OCI-LY1 (cell line): ENCODE measurements at regions not wholly inside any gene's neighbourhood (a gene's known extent, or its start where the extent isn't known, plus 50 kb on each side); places are given as distances from the start of the nearest gene placed in this dataset.

ENCODE experiments used
- H2AFZ ChIP-seq: fragments of 200-600 bp; sonication (generic), shearing (Covaris generic); 2 replicates; pipeline ENCODE4 v1.6.0; 2014; ENCODE audit warnings: antibody characterized with exemption, mild to moderate bottlenecking, low read length
- H3F3A ChIP-seq: fragments of 200-600 bp; sonication (generic), shearing (Covaris generic); 2 replicates; pipeline ENCODE4 v1.6.0; 2014; ENCODE audit warnings: mild to moderate bottlenecking, antibody characterized with exemption, low read length, moderate library complexity; ENCODE audit not compliant: insufficient read depth
- H3K27ac ChIP-seq: fragments of 200-600 bp; sonication (generic); 2 replicates; pipeline ENCODE4 v1.5.1; 2014; ENCODE audit warnings: low read length, mixed run types, mild to moderate bottlenecking, low read depth; ENCODE audit not compliant: poor library complexity, severe bottlenecking
- H3K27me3 ChIP-seq: fragments of 200-600 bp; sonication (generic); 2 replicates; pipeline ENCODE4 v1.6.0; 2014; ENCODE audit warnings: antibody characterized with exemption, mild to moderate bottlenecking, low read length, moderate library complexity; ENCODE audit not compliant: insufficient read depth
- H3K36me3 ChIP-seq: fragments of 200-600 bp; sonication (generic); 2 replicates; pipeline ENCODE4 v1.6.1; 2014; ENCODE audit warnings: mild to moderate bottlenecking, antibody characterized with exemption, low read length, moderate library complexity, mixed read lengths; ENCODE audit not compliant: insufficient read depth
- H3K4me1 ChIP-seq: fragments of 200-600 bp; sonication (generic); 2 replicates; pipeline ENCODE4 v1.5.1; 2014; ENCODE audit warnings: mild to moderate bottlenecking, low read length, moderate library complexity; ENCODE audit not compliant: insufficient read depth, severe bottlenecking
- H3K4me2 ChIP-seq: fragments of 200-600 bp; sonication (generic), shearing (Covaris generic); 2 replicates; pipeline ENCODE4 v1.6.1; 2014; ENCODE audit warnings: low read length
- H3K4me3 ChIP-seq: fragments of 200-600 bp; sonication (generic); 2 replicates; pipeline ENCODE4 v1.5.1; 2014; ENCODE audit warnings: low read length, low read depth, mild to moderate bottlenecking, mixed read lengths; ENCODE audit not compliant: poor library complexity, severe bottlenecking
- H3K79me2 ChIP-seq: fragments of 200-600 bp; shearing (Covaris generic); 2 replicates; pipeline ENCODE4 v1.6.1; 2016; ENCODE audit warnings: mixed run types, low read length, mixed read lengths; ENCODE audit not compliant: insufficient read depth
- H3K9ac ChIP-seq: fragments of 200-600 bp; sonication (generic), shearing (Covaris generic); 2 replicates; pipeline ENCODE4 v1.6.1; 2014; ENCODE audit warnings: mild to moderate bottlenecking, low read length, mixed read lengths
- H3K9me2 ChIP-seq: fragments of 200-600 bp; sonication (generic), shearing (Covaris generic); 2 replicates; pipeline ENCODE4 v1.6.1; 2014; ENCODE audit warnings: low read depth, mild to moderate bottlenecking, low read length, mixed read lengths
- H3K9me3 ChIP-seq: fragments of 200-600 bp; shearing (Covaris generic); 2 replicates; pipeline ENCODE4 v1.6.1; 2014; ENCODE audit warnings: low read length, mixed read lengths
- H4K20me1 ChIP-seq: fragments of 200-600 bp; sonication (generic), shearing (Covaris generic); 2 replicates; pipeline ENCODE4 v1.6.0; 2016; ENCODE audit warnings: mild to moderate bottlenecking, low read length; ENCODE audit not compliant: insufficient read depth
- EZH2 ChIP-seq: fragments of 200-600 bp; sonication (generic), shearing (Covaris generic); IDR thresholded peaks from 2 replicates; pipeline ENCODE4 v1.8.0; 2017; ENCODE audit warnings: borderline replicate concordance, mixed run types, mild to moderate bottlenecking, antibody characterized with exemption, low read length, moderate library complexity, mixed read lengths
- TF ChIP-seq, protein P1 (sequence below): fragments of 200-600 bp; sonication (generic), shearing (Covaris generic); IDR thresholded peaks from 2 replicates; pipeline ENCODE4 v1.5.1; 2017; ENCODE audit warnings: mild to moderate bottlenecking, antibody characterized with exemption, low read length, moderate library complexity, mixed read lengths

GRCh38 chr18:51463483-51464136 is 266.1 kb upstream of the MEX3C start:
- Histone ChIP-seq H3K9ac (no peak overlapping the region), H3K27ac (no peak overlapping the region), H4K20me1 (no peaks in the 10 kb centered on the region), H2AFZ (no peak overlapping the region), H3K36me3 (no peaks in the 10 kb centered on the region; the same call in 1 of the 2 replicates), H3K79me2 (no peaks in the 10 kb centered on the region), H3K4me1 (no peaks in the 10 kb centered on the region), H3F3A (no peaks in the 10 kb centered on the region), H3K27me3 (no peaks in the 10 kb centered on the region; the same call in 1 of the 2 replicates), H3K9me2 (no peaks in the 10 kb centered on the region), H3K9me3 (no peaks in the 10 kb centered on the region), H3K4me2 (no peak overlapping the region), H3K4me3 (no peak overlapping the region)
- no peak for TF ChIP-seq EZH2
- TF ChIP-seq, protein P1, sequence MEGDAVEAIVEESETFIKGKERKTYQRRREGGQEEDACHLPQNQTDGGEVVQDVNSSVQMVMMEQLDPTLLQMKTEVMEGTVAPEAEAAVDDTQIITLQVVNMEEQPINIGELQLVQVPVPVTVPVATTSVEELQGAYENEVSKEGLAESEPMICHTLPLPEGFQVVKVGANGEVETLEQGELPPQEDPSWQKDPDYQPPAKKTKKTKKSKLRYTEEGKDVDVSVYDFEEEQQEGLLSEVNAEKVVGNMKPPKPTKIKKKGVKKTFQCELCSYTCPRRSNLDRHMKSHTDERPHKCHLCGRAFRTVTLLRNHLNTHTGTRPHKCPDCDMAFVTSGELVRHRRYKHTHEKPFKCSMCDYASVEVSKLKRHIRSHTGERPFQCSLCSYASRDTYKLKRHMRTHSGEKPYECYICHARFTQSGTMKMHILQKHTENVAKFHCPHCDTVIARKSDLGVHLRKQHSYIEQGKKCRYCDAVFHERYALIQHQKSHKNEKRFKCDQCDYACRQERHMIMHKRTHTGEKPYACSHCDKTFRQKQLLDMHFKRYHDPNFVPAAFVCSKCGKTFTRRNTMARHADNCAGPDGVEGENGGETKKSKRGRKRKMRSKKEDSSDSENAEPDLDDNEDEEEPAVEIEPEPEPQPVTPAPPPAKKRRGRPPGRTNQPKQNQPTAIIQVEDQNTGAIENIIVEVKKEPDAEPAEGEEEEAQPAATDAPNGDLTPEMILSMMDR = no peak

DNA sequence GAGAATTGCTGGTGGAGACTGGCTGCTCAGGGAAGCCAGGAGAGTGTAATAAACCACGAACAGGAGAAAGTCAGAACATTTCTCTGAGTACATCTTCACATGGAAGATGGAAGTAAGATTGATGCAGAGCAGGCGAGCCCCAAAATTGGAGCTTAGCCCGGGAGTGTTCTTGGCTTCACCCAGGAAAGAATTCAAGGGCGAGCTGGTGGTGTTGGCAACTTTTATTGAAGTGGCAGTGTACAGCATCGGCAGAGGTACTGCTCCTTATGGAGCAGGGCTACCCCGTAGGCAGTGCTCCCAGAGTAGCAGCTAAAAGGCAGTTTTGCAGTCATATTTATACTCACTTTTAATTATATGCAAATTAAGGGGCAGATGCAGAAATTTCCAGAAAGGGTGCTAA is 281.4 kb upstream of the MEX3C start:
- Histone ChIP-seq H3K27me3 (no peaks in the 10 kb centered on the region), H3K27ac (no peak overlapping the region), H3K9me2 (no peaks in the 10 kb centered on the region), H3K4me3 (no peak overlapping the region), H3K9ac (no peak overlapping the region), H4K20me1 (no peaks in the 10 kb centered on the region), H3F3A (no peaks in the 10 kb centered on the region), H2AFZ (no peak overlapping the region), H3K4me2 (no peak overlapping the region), H3K4me1 (no peaks in the 10 kb centered on the region), H3K79me2 (no peaks in the 10 kb centered on the region), H3K36me3 (no peaks in the 10 kb centered on the region), H3K9me3 (no peaks in the 10 kb centered on the region)
- TF ChIP-seq, protein P1 = no peak
- TF ChIP-seq EZH2 = no peak

- no peaks in the 10 kb centered on the region for H3K9me2 ChIP-seq
- no peak overlapping the region for H3K27ac ChIP-seq
- no peaks in the 10 kb centered on the region for H3K36me3 ChIP-seq
- no peaks in the 10 kb centered on the region for H3F3A ChIP-seq
- TF ChIP-seq, protein P1 = no peak
- TF ChIP-seq EZH2 = no peak
- no peaks in the 10 kb centered on the region for H3K9me3 ChIP-seq
- no peak overlapping the region for H3K4me3 ChIP-seq
- H4K20me1 ChIP-seq = no peaks in the 10 kb centered on the region
- no peaks in the 10 kb centered on the region for H3K4me1 ChIP-seq
- H3K27me3 ChIP-seq = no peaks in the 10 kb centered on the region
- no peaks in the 10 kb centered on the region for H3K79me2 ChIP-seq
- no peak overlapping the region for H2AFZ ChIP-seq
- H3K4me2 ChIP-seq = no peak overlapping the region
- no peak overlapping the region for H3K9ac ChIP-seq
Observed at GRCh38 chr18:51479736-51480135, 282.3 kb upstream of the MEX3C start.
